HEK293T (cell line): ENCODE measurements at regions not wholly inside any gene's neighbourhood (a gene's known extent, or its start where the extent isn't known, plus 50 kb on each side); places are given as distances from the start of the nearest gene placed in this dataset.
"Not testable (repeated sequence)": the region's sequence is repeated elsewhere in the genome, so short reads cannot be mapped to it uniquely, and the experiment has no call there.

Source experiments
- CTCF ChIA-PET: fragments of 350-600 bp; formaldehyde crosslinking; extraction: SDS; loops from one replicate; lab custom pipeline; 2021; ENCODE audit warnings: antibody characterized with exemption, inconsistent platforms; lab: Yijun Ruan, JAX
- POLR2A ChIA-PET: fragments of 350-600 bp; formaldehyde crosslinking; extraction: SDS; loops from one replicate; lab custom pipeline; 2020; ENCODE audit warnings: antibody characterized with exemption, inconsistent platforms; lab: Yijun Ruan, JAX
- DNase-seq: peaks from one replicate; pipeline ENCODE4 v3.0.0; 2012; ENCODE audit warnings: mixed read lengths; ENCODE audit errors: extremely low spot score
- ARNT ChIP-seq: fragments of 450-650 bp; IDR thresholded peaks from 2 replicates; pipeline ENCODE4 v1.6.1; 2017; ENCODE audit warnings: mild to moderate bottlenecking
- BHLHE40 ChIP-seq: fragments of 450-650 bp; IDR thresholded peaks from 2 replicates; pipeline ENCODE4 v1.6.1; 2016; ENCODE audit warnings: mild to moderate bottlenecking, moderate library complexity, borderline replicate concordance
- CTBP1 ChIP-seq: fragments of 450-650 bp; IDR thresholded peaks from 2 replicates; pipeline ENCODE4 v1.6.1; 2016; ENCODE audit warnings: borderline replicate concordance
- ELF4 ChIP-seq: fragments of 450-650 bp; IDR thresholded peaks from 2 replicates; pipeline ENCODE4 v1.6.1; 2017; ENCODE audit warnings: antibody characterized with exemption
- FOXA1 ChIP-seq: fragments of 450-650 bp; IDR thresholded peaks from 2 replicates; pipeline ENCODE4 v1.6.1; 2016; ENCODE audit warnings: mild to moderate bottlenecking
- FOXK2 ChIP-seq: fragments of 450-650 bp; IDR thresholded peaks from 2 replicates; pipeline ENCODE4 v1.6.1; 2016; ENCODE audit warnings: mild to moderate bottlenecking
- FOXM1 ChIP-seq: fragments of 450-650 bp; IDR thresholded peaks from 2 replicates; pipeline ENCODE4 v1.6.1; 2017; ENCODE audit warnings: mild to moderate bottlenecking, borderline replicate concordance
- HDGF ChIP-seq: fragments of 450-650 bp; IDR thresholded peaks from 2 replicates; pipeline ENCODE4 v1.6.1; 2017; ENCODE audit warnings: antibody characterized with exemption, borderline replicate concordance
- L3MBTL2 ChIP-seq: fragments of 450-650 bp; conservative IDR thresholded peaks from 2 replicates; pipeline ENCODE4 v1.6.1; 2016; ENCODE audit warnings: mild to moderate bottlenecking
- LEF1 ChIP-seq: fragments of 450-650 bp; IDR thresholded peaks from 2 replicates; pipeline ENCODE4 v1.6.1; 2017; ENCODE audit warnings: mild to moderate bottlenecking, borderline replicate concordance
- NFRKB ChIP-seq: fragments of 450-650 bp; IDR thresholded peaks from 2 replicates; pipeline ENCODE4 v1.6.1; 2016; ENCODE audit warnings: mild to moderate bottlenecking, moderate library complexity
- SP1 ChIP-seq: fragments of 450-650 bp; IDR thresholded peaks from 2 replicates; pipeline ENCODE4 v1.6.1; 2017
- SUZ12 ChIP-seq: fragments of 450-650 bp; IDR thresholded peaks from 2 replicates; pipeline ENCODE4 v1.6.1; 2016; ENCODE audit warnings: mild to moderate bottlenecking
- TARDBP ChIP-seq: fragments of 450-650 bp; IDR thresholded peaks from 2 replicates; pipeline ENCODE4 v1.6.1; 2016
- ZNF384 ChIP-seq: fragments of 450-650 bp; IDR thresholded peaks from 2 replicates; pipeline ENCODE4 v1.6.1; 2016
- TF ChIP-seq, protein P1 (sequence below): fragments of 450-650 bp; IDR thresholded peaks from 2 replicates; pipeline ENCODE4 v1.6.1; 2016

DNA sequence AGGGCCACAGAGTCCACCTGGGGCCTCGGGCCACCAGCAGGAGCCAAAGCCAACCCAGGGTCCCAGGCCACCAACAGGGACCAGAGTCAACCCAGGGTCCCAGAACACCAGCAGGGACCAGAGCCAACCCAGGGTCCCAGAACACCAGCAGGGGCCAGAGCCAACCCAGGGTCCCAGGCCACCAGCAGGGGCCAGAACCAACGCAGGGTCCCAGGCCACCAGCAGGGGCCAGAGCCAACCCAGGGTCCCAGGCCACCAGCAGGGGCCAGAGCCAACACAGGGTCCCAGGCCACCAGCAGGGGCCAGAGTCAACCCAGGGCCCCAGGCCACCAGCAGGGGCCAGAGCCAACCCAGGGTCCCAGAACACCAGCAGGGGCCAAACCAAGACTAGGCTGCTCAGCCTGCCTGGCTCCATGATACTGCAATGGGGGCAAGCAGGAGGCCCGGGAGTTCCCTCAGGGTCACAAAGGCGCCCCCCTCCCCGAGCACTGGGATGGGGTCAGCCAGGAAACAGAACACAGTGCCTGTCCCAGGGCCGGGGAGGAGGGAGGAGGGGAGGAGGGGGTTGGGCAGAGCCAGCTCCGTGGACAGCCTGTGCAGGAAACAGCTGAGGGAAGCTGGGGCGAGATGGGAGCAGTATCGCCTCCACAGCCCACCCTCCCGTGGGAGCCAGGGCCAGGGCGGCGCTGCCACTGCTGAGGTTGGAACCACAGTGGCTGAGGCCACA, 62.0 kb upstream of the PRR5 start:
- CTCF ChIA-PET: no interaction called here
- no peak for DNase-seq
- TF ChIP-seq SUZ12 (no peak), HDGF (no peak), FOXK2 (no peak), ELF4 (no peak), ARNT (no peak), FOXM1 (no peak), NFRKB (no peak), FOXA1 (no peak), TARDBP (no peak), SP1 (no peak), LEF1 (no peak), BHLHE40 (no peak), L3MBTL2 (no peak), CTBP1 (no peak), ZNF384 (no peak)
- TF ChIP-seq, protein P1, sequence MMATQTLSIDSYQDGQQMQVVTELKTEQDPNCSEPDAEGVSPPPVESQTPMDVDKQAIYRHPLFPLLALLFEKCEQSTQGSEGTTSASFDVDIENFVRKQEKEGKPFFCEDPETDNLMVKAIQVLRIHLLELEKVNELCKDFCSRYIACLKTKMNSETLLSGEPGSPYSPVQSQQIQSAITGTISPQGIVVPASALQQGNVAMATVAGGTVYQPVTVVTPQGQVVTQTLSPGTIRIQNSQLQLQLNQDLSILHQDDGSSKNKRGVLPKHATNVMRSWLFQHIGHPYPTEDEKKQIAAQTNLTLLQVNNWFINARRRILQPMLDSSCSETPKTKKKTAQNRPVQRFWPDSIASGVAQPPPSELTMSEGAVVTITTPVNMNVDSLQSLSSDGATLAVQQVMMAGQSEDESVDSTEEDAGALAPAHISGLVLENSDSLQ: no peak
- POLR2A ChIA-PET: no interaction called here

DNA sequence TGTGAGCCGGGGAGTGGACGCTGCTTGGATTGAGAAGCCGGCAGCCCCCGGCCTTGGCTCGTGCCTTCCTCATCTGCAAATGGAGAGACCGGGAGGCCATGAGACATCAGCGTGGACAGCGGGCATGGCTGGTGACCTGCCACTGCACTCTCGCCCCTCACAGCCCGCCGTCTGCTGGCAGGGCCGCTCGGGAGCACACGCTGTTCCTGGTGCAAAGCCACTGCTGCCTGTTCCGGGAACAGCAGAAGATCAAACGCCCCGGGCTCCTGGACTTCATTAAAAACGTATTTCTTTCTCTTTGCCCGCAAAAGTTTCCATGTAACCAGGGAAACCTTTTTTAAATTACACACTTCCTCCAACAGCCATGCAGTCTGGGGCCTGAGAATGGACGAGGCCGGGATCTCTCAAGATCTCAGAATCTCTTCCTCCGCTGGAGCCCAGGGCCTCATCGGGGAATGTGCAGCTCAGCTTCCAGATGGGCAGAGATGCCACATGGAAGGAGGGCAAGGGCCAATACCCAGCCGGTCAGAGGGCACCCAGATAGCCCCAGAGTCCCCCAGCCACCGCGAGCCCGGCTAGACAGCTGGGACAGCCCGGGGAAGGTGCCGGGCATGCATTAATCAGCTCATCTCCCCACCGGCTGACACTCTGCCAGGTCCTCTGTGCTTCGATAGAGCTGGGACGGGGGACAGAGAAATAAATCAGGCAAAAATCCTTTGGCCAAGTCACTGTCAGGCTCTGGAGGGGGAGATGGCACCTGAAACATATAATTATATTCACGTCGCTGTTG, 62.8 kb upstream of the PRR5 start:
- TF ChIP-seq SUZ12: no peak
- TF ChIP-seq TARDBP: no peak
- no peak for TF ChIP-seq L3MBTL2
- no peak for TF ChIP-seq FOXM1
- ChIA-PET POLR2A (no interaction called here), CTCF (no interaction called here)
- DNase-seq: no peak

DNA sequence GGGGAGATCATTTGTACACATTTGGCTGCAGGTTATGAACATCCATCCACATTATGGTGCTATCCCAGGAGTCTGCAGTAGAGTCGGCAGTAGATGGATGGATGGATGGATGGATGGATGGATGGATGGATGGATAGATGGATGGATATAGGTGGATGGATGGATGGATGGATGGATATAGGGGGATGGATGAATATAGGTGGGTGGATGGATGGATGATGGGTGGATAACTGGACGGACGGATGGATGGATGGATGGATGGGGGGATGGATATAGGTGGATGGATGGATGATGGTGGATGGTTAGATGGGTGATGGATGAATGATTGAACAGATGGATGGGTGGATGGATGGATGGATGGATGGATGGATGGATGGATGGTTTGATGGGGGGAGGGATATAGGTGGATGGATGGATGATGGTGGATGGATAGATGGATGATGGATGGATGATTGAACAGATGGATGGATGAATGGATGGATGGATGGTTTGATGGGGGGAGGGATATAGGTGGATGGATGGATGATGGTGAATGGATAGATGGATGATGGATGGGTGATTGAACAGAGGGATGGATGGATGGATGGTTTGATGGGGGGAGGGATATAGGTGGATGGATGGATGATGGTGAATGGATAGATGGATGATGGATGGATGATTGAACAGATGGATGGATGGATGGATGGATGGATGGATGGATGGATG, 65.3 kb upstream of the PRR5 start:
- CTCF ChIA-PET, DNase-seq, POLR2A ChIA-PET: not testable (repeated sequence)

DNA sequence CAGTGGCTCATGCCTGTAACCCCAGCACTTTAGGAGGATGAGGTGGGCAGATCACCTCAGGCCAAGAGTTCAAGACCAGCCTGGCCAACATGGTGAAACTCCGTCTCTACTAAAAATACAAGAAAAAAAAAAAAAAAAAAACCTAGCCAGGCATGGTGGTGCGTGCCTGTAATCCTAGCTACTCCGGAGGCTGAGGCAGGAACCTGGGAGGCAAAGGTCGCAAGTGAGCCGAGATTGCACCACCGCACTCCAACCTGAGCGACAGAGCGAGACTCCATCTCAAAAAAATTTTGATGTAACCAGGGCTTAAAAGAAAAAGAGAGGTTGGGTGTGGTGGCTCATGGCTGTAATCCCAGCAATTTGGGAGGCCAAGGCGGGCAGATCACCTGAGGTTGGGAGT, 66.4 kb upstream of the PRR5 start:
- DNase-seq, POLR2A ChIA-PET: not testable (repeated sequence)
- CTCF ChIA-PET: interaction anchor here (0.6 kb wide), 2 partner anchors 26 to 626 kb away, joined by 3 read pairs; no protein-coding TSS in a partner anchor

DNA sequence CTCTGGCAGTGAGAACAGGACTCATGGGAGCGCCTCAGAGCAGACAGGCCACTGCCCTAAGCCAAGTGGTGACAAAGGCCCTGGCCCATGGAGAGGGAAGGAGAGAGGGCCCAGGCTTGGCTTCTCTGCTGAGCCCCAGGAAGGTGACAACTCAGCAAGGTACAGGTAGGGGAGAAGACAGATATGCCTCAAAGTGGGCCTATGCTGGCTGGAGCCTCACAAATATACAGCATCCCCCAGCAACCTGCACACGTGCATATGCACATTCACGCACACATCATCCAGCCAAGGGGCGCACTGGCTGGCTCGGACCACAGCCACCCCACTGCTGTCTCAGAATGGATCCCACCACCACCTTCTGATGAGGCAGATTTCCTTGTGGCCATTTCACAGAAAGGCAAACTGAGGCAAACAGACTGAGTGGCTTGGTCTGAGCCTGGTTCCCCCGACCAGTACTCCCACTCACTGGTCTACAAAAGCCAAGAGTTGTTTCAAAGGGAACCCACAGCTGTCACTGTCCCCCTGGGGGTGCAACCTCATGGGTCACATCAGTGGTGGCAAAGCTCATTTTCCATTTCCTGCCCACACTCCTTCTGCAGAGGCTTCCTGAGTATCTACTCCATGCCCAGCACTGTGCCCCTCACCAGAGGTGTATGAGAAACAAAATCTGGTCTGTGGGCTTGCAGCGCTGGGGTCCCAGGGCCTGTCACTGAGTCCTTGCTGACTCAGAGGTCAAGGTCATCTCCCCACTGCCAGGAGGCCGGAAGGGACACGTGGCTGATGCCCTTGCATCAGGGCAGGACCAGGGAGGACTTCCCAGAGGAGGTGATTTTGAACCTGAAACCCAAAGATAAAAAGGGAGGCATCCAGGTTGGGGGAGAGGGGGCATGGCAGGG, 67.3 kb upstream of the PRR5 start:
- no peak for DNase-seq
- TF ChIP-seq FOXA1: no peak
- no peak for TF ChIP-seq HDGF
- TF ChIP-seq BHLHE40: no peak
- TF ChIP-seq ZNF384: no peak
- no peak for TF ChIP-seq SUZ12
- TF ChIP-seq TARDBP: no peak
- no peak for TF ChIP-seq FOXM1
- TF ChIP-seq SP1: no peak
- no peak for TF ChIP-seq CTBP1
- POLR2A ChIA-PET: no interaction called here

DNA sequence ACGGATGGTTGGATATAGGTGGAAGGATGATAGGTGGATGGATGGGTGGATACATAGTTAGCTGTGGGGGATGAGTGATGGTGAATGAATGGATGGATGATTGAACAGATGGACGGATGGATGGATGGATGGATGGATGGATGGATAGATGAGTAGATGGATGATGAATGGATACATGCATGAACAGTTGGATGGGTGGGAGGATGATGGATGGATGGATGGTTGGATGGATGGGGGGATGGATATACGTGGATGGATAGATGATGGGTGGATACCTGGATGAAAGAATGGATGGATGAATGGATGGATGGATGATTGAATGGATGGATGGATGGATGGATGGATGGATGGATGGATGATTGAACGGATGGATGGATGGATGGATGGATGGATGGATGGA, 68.4 kb upstream of the PRR5 start:
- CTCF ChIA-PET: no interaction called here
- no peak for DNase-seq
- POLR2A ChIA-PET: no interaction called here
- no peak for TF ChIP-seq ZNF384
- TF ChIP-seq L3MBTL2: no peak
- no peak for TF ChIP-seq HDGF
- TF ChIP-seq, protein P1: no peak
- TF ChIP-seq SUZ12: no peak
- TF ChIP-seq FOXM1: no peak
- no peak for TF ChIP-seq BHLHE40
- TF ChIP-seq SP1: no peak
- no peak for TF ChIP-seq LEF1
- no peak for TF ChIP-seq ARNT
- no peak for TF ChIP-seq TARDBP
- no peak for TF ChIP-seq ELF4
- no peak for TF ChIP-seq FOXA1

More for the DNA sequence above, 67.3 kb upstream of the PRR5 start:
- CTCF ChIA-PET: no interaction called here
